ENCODE measurements at regions not wholly inside any gene's neighbourhood (a gene's known extent, or its start where the extent isn't known, plus 50 kb on each side); places are given as distances from the start of the nearest gene placed in this dataset.

DNA sequence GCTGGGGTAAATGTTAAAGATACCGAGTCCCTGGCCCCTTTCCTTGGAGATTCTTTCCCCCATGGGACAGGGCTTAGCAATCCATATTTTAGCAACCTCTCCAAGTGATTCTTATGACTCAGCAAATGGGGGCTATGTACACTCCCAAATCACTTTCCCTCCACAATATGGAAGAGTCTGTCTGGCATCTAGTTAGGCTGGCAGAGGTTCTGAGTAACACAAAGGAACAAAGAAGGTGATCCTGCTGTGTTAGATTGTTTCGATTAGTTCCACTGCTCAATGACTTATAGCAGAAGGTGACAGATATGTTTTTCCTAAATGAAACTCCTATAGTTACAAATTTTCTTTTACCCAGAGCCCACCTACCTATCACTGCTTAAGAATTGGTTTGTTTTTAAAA lies 154.0 kb upstream of the SYT13 start:
- DNase-seq (ENCODE audit: low read depth), result no peak

DNA sequence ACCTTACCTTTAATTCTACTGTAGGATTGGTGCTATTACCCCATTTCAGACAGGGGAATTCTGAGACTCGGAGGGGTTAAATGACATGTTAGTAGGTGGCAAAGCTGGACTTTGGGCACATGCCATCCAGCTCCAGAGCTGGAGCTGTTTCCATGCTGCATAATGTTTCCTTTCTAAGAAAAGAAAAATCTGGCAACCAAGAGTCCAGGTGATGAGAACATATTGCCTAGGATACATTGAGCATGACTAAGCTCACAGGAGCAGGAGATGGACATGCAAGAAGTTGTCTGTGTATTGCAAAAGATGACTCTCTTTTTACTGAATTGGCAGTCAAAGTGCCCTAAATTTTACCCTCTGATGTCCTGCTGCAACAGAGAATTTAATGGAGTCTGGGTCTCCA lies 150.8 kb upstream of the SYT13 start:
- no peak for DNase-seq (ENCODE audit: low read depth)

- no peak for DNase-seq (ENCODE audit: low read depth)
Measured at GRCh38 chr11:45436118-45436517, 150.0 kb upstream of the SYT13 start.

DNA sequence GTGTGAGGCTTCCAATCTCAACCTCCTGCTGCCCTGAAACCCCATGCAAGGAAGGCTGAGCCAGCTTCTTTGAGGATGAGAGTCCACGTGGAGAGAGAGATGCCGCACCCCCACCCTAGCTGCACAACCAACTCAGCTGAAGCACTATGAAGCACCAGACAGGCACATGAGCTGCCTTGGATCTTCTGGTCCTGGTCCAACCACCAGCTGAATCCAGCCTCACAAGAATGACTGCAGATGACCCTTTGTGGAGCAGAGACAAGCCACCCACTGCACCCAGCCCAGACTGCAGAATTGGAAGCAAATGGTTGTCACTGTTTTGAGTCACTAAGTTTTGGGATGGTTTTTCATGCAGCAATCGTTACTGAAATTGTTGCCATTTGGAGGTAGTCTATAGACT lies 149.6 kb upstream of the SYT13 start:
- DNase-seq (ENCODE audit: low read depth), result no peak

GRCh38 chr11:45432910-45433309 lies 146.8 kb upstream of the SYT13 start:
- DNase-seq (ENCODE audit: low read depth), result no peak

GRCh38 chr11:45432100-45432499 lies 146.0 kb upstream of the SYT13 start:
- DNase-seq (ENCODE audit: low read depth), result no peak

GRCh38 chr11:45431046-45432018 lies 145.2 kb upstream of the SYT13 start:
- no peak for DNase-seq (ENCODE audit: low read depth)

DNA sequence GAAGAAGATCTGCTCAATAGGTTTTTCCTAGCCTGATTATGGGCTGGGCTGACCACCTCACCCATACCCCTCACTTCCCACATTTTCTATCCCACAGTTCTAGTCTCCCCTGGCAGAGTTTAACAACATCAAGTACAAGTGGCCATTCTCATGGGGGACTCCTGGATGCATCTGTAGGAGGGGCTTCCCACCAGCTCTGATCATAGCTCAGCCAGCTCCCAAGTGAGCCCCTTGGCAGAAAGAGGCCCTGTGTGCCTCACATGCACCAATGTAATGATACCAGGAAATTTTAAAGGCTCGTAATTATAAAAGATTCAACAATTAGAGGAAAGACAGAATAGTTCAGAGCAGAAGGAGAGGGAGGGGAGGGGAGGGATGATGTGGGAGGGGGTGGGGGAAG lies 144.2 kb upstream of the SYT13 start:
- no peak for DNase-seq (ENCODE audit: low read depth)

DNA sequence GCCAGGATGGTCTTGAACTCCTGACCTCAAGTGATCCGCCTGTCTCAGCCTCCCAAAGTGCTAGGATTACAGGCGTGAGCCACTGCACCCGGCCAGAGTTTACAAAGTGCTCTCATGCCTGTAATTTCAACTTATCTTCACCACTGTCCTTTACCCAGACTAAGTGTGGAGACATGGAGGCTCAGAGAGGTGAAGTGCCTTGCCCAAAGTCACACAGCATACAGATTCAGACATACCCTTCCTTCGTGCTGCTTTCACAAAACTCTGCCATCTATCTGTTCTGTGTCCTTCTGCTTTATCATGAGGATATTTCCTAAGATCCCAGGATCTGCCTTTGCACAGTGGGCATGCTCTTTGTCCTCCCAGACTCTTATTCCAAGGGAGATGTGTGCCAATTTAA lies 143.6 kb upstream of the SYT13 start:
- DNase-seq (ENCODE audit: low read depth), result no peak

GRCh38 chr11:45428541-45429230 lies 142.5 kb upstream of the SYT13 start:
- DNase-seq (ENCODE audit: low read depth), result no peak

- DNase-seq (ENCODE audit: low read depth), result no peak
Measured at GRCh38 chr11:45428116-45428515, 142.0 kb upstream of the SYT13 start.

DNA sequence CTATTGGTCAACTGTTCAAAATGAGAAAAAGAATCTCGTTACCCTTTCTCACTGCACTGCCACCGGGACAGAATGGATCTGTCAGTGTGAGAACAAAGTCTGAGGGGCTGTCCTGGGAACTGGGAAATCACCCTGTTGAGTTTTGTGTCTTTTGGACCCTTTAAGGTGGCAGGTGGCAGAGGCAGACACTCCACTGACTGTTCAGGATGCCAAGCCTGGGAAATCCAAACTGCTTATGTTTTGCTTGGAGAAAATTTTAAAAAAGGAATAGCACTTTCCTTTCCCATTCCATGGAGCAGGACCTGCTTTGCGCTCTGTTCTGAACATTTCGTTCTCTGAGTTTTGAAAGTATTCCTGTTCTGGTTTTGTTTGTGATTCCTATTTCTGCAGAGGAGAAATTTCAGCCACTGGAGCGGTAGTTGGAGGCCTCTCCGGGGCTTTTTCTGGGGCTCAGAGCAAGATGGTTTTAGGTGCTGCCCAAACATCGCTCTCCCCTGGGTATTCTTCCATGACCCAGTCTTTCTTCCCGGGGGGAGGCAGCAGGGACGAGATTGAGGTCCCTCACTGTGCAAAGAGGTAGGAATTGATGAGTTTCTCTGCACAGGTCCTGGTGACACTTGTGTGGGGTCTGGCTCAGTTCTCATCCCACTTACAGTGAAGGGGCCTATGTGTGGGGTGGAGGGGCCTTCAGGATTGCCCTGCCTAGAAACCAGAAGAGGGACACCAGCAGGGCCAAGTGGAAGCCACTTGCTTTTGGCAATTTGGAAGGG lies 138.5 kb upstream of the SYT13 start:
- no peak for DNase-seq (ENCODE audit: low read depth)

DNA sequence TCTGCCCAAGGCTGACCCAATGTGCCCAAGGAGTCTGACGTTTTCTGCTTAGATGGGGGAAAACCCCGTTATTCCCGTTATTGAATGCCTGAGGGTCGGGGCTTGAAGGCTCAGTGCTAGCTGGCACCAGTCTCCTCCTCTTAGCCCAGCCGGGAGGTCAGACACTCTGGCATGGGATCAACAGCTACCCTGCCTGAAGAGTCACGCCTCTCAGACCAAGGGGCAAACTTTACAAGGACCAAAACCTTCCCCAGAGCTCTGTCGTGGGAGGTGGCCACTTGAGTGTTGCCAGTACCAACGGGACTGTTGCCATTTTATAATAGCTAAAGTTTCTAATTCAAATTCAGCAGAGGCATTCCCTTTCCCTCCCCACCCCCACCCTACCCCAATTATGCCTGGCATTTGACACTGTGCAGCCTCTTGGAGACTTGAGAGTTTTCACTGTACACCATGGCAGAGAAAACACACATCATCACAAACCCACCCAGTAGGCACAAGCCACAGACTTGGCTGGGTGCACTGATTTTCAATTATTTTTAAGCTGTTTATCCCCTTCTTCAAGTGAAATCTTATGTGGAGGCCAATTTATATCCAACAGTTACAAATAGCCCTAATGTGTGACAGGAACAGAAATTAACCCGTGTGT lies 137.5 kb upstream of the SYT13 start:
- DNase-seq (ENCODE audit: low read depth), result no peak

- no peak for DNase-seq (ENCODE audit: low read depth)
Measured at GRCh38 chr11:45423036-45423435, 136.9 kb upstream of the SYT13 start.

GRCh38 chr11:45414088-45414487 lies 127.9 kb upstream of the SYT13 start:
- no peak for DNase-seq (ENCODE audit: low read depth)

DNA sequence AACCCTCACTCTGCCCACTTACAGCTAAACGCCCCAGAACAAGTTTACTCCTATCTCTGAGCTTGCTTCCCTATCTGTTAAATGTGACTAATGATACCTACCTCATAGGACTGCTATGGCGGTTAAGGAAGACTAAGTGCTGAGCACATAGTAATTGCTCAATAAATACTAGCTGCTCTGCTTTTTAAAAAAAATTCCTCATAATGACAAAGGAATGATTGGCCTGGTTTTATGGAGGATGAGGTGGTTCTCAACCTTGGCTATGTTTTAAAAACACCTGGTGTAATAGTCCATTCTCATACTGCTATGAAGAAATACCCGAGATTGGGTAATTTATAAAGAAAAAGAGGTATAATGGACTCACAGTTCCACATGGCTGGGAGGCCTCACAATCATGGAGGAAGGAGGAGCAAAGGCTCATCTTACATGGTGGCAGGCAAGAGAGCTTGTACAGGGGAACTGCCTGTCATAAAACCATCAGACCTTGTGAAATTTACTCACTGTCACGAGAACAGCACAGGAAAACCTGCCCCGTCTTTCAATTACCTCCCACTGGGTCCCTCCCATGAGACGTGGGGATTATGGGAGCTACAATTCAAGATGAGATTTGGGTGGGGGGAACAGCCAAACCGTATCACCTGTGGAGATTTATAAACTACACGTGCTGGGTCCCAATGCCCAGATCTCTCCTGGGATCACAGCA lies 127.2 kb upstream of the SYT13 start:
- DNase-seq (ENCODE audit: low read depth), result no peak

DNA sequence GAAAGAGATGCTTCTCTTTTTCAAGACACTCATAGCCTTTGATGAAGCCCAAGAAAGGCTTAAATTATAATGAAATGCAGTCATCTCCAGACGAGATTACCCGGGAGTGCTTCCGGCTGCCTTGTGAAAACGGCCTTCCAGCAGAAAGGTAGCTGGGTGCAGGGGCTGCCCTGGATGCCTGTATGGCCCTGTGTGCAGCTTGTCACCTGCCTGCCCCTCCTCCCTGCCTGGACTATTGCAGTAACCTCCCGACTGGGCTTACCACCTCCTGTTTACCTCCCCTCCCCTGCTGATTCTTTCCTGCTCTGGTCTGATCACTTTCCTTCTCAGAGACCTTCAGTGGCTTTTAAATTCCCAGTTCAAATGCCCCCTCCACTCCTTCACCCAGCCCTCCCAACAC lies 126.4 kb upstream of the SYT13 start:
- no peak for DNase-seq (ENCODE audit: low read depth)

DNA sequence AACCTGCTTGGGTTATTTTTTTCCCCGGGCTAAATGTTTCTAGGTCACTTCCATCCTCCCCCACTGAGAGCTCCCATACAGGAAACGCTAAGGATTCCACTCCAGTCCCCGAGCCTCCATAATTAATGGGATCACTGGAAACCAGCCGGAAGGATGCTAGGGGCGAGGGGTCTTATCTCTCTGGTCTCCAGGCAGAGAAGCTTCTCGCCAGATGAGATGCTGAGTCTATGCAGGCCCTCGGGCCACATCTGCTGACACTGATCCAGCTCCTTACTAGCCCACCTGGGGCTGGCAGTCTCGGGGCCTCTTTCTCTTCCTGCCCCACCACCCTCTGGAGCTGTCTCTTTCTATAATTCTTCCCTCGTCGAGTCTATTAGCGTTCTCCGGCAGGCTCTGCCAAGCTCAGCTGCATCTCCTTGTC lies 125.9 kb upstream of the SYT13 start:
- no peak for DNase-seq (ENCODE audit: low read depth)

DNA sequence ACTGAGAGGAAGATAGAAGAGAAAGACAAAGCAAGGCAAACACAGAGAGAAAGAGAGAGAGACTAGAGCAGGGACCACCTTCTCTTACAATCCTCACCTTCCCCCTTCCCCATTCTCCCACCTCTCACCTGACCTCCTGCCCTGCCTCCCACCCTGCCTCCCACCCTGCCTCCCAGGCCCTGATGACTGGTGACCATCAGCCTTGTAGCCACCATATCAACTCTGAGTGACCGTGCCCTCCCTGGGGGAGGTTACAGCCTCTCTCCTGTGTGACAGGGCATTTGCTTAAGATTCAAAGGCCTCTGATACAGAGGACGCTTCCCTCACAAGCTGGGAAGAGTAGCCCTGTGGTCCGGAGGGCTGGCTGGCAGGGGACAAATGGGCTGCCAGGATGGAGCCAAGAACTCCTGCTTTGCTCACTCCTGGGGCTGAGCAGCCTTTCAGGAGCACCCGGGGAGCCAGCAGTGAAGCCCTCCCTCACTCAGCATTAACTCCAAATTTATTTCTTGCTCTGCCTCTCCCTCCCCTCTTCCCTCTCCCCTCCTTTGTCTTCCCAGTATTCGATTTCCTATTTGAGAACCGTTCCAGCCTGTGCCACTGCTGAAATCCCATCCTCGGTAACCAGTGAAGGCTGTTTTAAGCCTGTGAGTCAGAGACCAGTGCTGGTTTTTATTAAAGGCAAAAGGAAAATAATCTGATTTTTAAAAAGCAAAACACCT lies 125.2 kb upstream of the SYT13 start:
- DNase-seq (ENCODE audit: low read depth), result no peak

GRCh38 chr11:45410391-45411227 lies 124.5 kb upstream of the SYT13 start:
- DNase-seq (ENCODE audit: low read depth), result no peak
